Motor neuron (in vitro differentiated cells): ENCODE measurements at regions not wholly inside any gene's neighbourhood (a gene's known extent, or its start where the extent isn't known, plus 50 kb on each side); places are given as distances from the start of the nearest gene placed in this dataset.

Experiments
- ATAC-seq, 8 experiments: fragments of 200-7000 bp; cut with Tn5 transposase; replicated peaks in 6 of 8; 2 replicates each; pipeline ENCODE4 v1.8.0; 2021; ENCODE audit warnings: mild to moderate bottlenecking in 8 of 8, moderate library complexity in 8 of 8
- H3K27ac ChIP-seq, 2 donors: fragments of 250-450 bp; sonication (Bioruptor Pico); 2 replicates each; pipeline ENCODE4 v1.9.0; 2021; ENCODE audit warnings: antibody characterized with exemption in 2 of 2, mild to moderate bottlenecking in 2 of 2, moderate library complexity in 1 of 2
- H3K4me1 ChIP-seq, 2 donors: fragments of 250-450 bp; sonication (Bioruptor Pico); replicated peaks in 1 of 2; 2 replicates each; pipeline ENCODE4 v1.6.1; 2021; ENCODE audit warnings: antibody characterized with exemption in 2 of 2, mild to moderate bottlenecking in 2 of 2, moderate library complexity in 1 of 2
- H3K4me3 ChIP-seq, 5 donors: fragments of 250-450 bp; sonication (Bioruptor Pico); 2 replicates each; pipeline ENCODE4 v1.9.0; 2021; ENCODE audit warnings: antibody characterized with exemption in 5 of 5, mild to moderate bottlenecking in 5 of 5, moderate library complexity in 4 of 5
- WGBS, 10 experiments: fragments of 450-650 bp; shearing (Covaris generic); methylation state at CpG; one replicate each; pipeline ENCODE4 v1.0.0; 2022; 5-methylcytosine and 5-hydroxymethylcytosine counted together
- in situ Hi-C, 9 experiments: fragments of 400-800 bp; cut with MboI; loops; one replicate each; pipeline ENCODE4 v1.15.0; 2021; ENCODE audit warnings: low sequenced_read_pairs in 9 of 9, low pct_unique_long_range_greater_than_20kb in 2 of 9; ENCODE audit not compliant: unreplicated experiment in 9 of 9

GRCh38 chr5:146394486-146394885, 52.6 kb upstream of the TCERG1 start:
- 33 to 100% (median 75%) methylated on average over 1 to 2 of the region's 2 CpGs; no CpG with 5 or more reads in 4 of the 10 experiments for WGBS, 10 experiments

GRCh38 chr5:146395193-146395592, 51.9 kb upstream of the TCERG1 start:
- 0 to 80% (median 46%) methylated on average over 1 to 5 of the region's 5 CpGs; no CpG with 5 or more reads in 2 of the 10 experiments for WGBS, 10 experiments
- in situ Hi-C loops = loop anchor here in 1 of 9 experiments (10.0 kb wide), 1 partner anchor 100 kb away; no protein-coding TSS in a partner anchor

More at GRCh38 chr5:146394486-146394885, 52.6 kb upstream of the TCERG1 start:
- no peaks in the 10 kb centered on the region for H3K4me1 ChIP-seq
- H3K4me3 ChIP-seq = no peak overlapping the region
- in situ Hi-C loops = loop anchor here in 1 of 9 experiments (10.0 kb wide), 1 partner anchor 100 kb away; no protein-coding TSS in a partner anchor
- peak in 1 of 8 experiments; percentile 29 for ATAC-seq
- H3K27ac ChIP-seq = no peak overlapping the region

More at GRCh38 chr5:146395193-146395592, 51.9 kb upstream of the TCERG1 start:
- no peak for ATAC-seq
- Histone ChIP-seq H3K4me3 (no peak overlapping the region), H3K4me1 (no peaks in the 10 kb centered on the region), H3K27ac (no peak overlapping the region)
